H1 (cell line): ENCODE measurements at regions not wholly inside any gene's neighbourhood (a gene's known extent, or its start where the extent isn't known, plus 50 kb on each side); places are given as distances from the start of the nearest gene placed in this dataset.

Experiments
- CTCF ChIA-PET: fragments of 300-600 bp; sonication (Branson Sonifier 250); formaldehyde crosslinking; loops from one replicate; lab custom pipeline; 2021; ENCODE audit not compliant: partially characterized antibody; lab: Charles Lee
- POLR2A ChIA-PET: fragments of 300-600 bp; sonication (Branson Sonifier 250); formaldehyde crosslinking; loops from one replicate; lab custom pipeline; 2021; ENCODE audit warnings: inconsistent platforms; ENCODE audit not compliant: partially characterized antibody; lab: Charles Lee
- DNase-seq, 2 experiments: peaks; one replicate each; pipeline versions ENCODE4 v3.0.0 to v3.0.0-alpha.2; 2010 to 2022; ENCODE audit warnings: low spot score in 2 of 2, low read depth in 1 of 2, mixed read lengths in 1 of 2
- FAIRE-seq: peaks from 2 replicates; lab custom pipeline; 2011; peaks lifted over from hg19 to GRCh38; lab: Jason Lieb, UNC
- H2AFZ ChIP-seq: 2 replicates; pipeline ENCODE4 v1.8.1; 2012; ENCODE audit warnings: low read length, inconsistent platforms
- H2AK5ac ChIP-seq: 2 replicates; pipeline ENCODE4 v1.6.1; 2013; ENCODE audit warnings: low read depth, low read length
- H2BK120ac ChIP-seq: replicated peaks from 2 replicates; pipeline ENCODE3; 2013; ENCODE audit warnings: low read depth, low read length, inconsistent platforms
- H2BK12ac ChIP-seq: 2 replicates; pipeline ENCODE4 v1.6.1; 2013; ENCODE audit warnings: low read depth, low read length
- H2BK15ac ChIP-seq: 2 replicates; pipeline ENCODE4 v1.6.1; 2013; ENCODE audit warnings: low read length
- H2BK20ac ChIP-seq: 2 replicates; pipeline ENCODE4 v1.6.1; 2013; ENCODE audit warnings: low read length
- H2BK5ac ChIP-seq: 2 replicates; pipeline ENCODE4 v1.6.1; 2013; ENCODE audit warnings: low read depth, low read length
- H3K14ac ChIP-seq: 2 replicates; pipeline ENCODE4 v1.6.1; 2013; ENCODE audit warnings: inconsistent platforms; ENCODE audit not compliant: insufficient read length
- H3K18ac ChIP-seq: 2 replicates; pipeline ENCODE4 v1.6.1; 2013; ENCODE audit warnings: low read length; ENCODE audit errors: extremely low read depth
- H3K23ac ChIP-seq: 2 replicates; pipeline ENCODE4 v1.6.1; 2013; ENCODE audit warnings: inconsistent platforms; ENCODE audit not compliant: insufficient read length
- H3K23me2 ChIP-seq: 2 replicates; pipeline ENCODE4 v1.6.1; 2013; ENCODE audit warnings: low read depth, low read length
- H3K27ac ChIP-seq: 2 replicates; pipeline ENCODE4 v1.6.1; 2011; ENCODE audit warnings: low read depth, low read length, inconsistent platforms
- H3K27me3 ChIP-seq, 4 experiments: replicated peaks in 1 of 4; 1 replicate in 1 of 4; 2 replicates in 3 of 4; pipeline versions ENCODE4 v1.6.1 to v1.8.1; 2011 to 2013; ENCODE audit warnings: low read length in 3 of 4, mild to moderate bottlenecking in 3 of 4, inconsistent platforms in 2 of 4, mixed read lengths in 2 of 4, moderate library complexity in 1 of 4; ENCODE audit not compliant: control insufficient read depth in 3 of 4, insufficient read depth in 3 of 4; ENCODE audit errors: extremely low read depth in 1 of 4
- H3K36me3 ChIP-seq, 4 experiments: 2 replicates each; pipeline versions ENCODE4 v1.6.1 to v1.8.1; 2011 to 2013; ENCODE audit warnings: mild to moderate bottlenecking in 4 of 4, low read length in 3 of 4, moderate library complexity in 2 of 4, control low read depth in 1 of 4, inconsistent platforms in 1 of 4; ENCODE audit not compliant: insufficient read depth in 4 of 4, control insufficient read depth in 2 of 4
- H3K4ac ChIP-seq: replicated peaks from 2 replicates; pipeline ENCODE3; 2013; ENCODE audit warnings: low read length, low read depth, mixed read lengths, inconsistent platforms; ENCODE audit not compliant: insufficient read length
- H3K4me1 ChIP-seq, 4 experiments: replicated peaks in 1 of 4; 1 replicate in 1 of 4; 2 replicates in 3 of 4; pipeline versions ENCODE4 v1.6.1 to v1.8.1; 2011 to 2013; ENCODE audit warnings: low read length in 3 of 4, inconsistent platforms in 2 of 4, mixed read lengths in 1 of 4; ENCODE audit not compliant: insufficient read depth in 4 of 4, control insufficient read depth in 3 of 4
- H3K4me2 ChIP-seq, 2 experiments: 2 replicates each; pipeline versions ENCODE4 v1.6.1 to v1.8.1; 2011 to 2013; ENCODE audit warnings: low read depth in 2 of 2, low read length in 2 of 2, control low read depth in 1 of 2, inconsistent platforms in 1 of 2, mild to moderate bottlenecking in 1 of 2; ENCODE audit not compliant: insufficient read depth in 1 of 2
- H3K4me3 ChIP-seq, 4 experiments: fragments of 200-600, 300-600 bp in 1 of 4; sonication (generic), shearing (Covaris generic), sonication (Bioruptor Twin) in 1 of 4; 2 replicates each; pipeline versions ENCODE4 v1.5.1 to v1.8.1; 2011 to 2016; ENCODE audit warnings: low read length in 4 of 4, low read depth in 3 of 4, control low read depth in 2 of 4, inconsistent platforms in 2 of 4, mild to moderate bottlenecking in 2 of 4, mixed read lengths in 1 of 4, moderate library complexity in 1 of 4; ENCODE audit not compliant: insufficient read depth in 2 of 4; ENCODE audit errors: extremely low read depth in 1 of 4
- H3K56ac ChIP-seq: replicated peaks from 2 replicates; pipeline ENCODE3; 2013; ENCODE audit warnings: low read depth, mild to moderate bottlenecking, mixed read lengths, low read length, inconsistent platforms; ENCODE audit not compliant: insufficient read length
- H3K79me1 ChIP-seq: 2 replicates; pipeline ENCODE4 v1.6.1; 2013; ENCODE audit warnings: low read depth, low read length, control low read depth
- H3K79me2 ChIP-seq, 2 experiments: 2 replicates each; pipeline versions ENCODE4 v1.6.1 to v1.8.1; 2012 to 2013; ENCODE audit warnings: low read length in 2 of 2, mild to moderate bottlenecking in 2 of 2, inconsistent platforms in 1 of 2; ENCODE audit not compliant: insufficient read depth in 2 of 2, control insufficient read depth in 1 of 2
- H3K9ac ChIP-seq, 4 experiments: replicated peaks in 1 of 4; 1 replicate in 1 of 4; 2 replicates in 3 of 4; pipeline versions ENCODE4 v1.6.1 to v1.8.1; 2011 to 2013; ENCODE audit warnings: low read depth in 3 of 4, low read length in 3 of 4, control low read depth in 2 of 4, mild to moderate bottlenecking in 2 of 4, moderate library complexity in 2 of 4, inconsistent platforms in 1 of 4; ENCODE audit errors: extremely low read depth in 1 of 4
- H3K9me3 ChIP-seq, 2 experiments: 2 replicates each; pipeline versions ENCODE4 v1.6.1 to v1.8.1; 2012 to 2013; ENCODE audit warnings: mild to moderate bottlenecking in 2 of 2, moderate library complexity in 2 of 2, control low read depth in 1 of 2, inconsistent platforms in 1 of 2, low read depth in 1 of 2, low read length in 1 of 2, mixed read lengths in 1 of 2; ENCODE audit not compliant: insufficient read depth in 2 of 2
- H4K20me1 ChIP-seq, 2 experiments: replicated peaks in 1 of 2; 2 replicates each; pipeline versions ENCODE3 to v1.8.1; 2011 to 2013; ENCODE audit warnings: inconsistent platforms in 2 of 2, low read length in 2 of 2, mild to moderate bottlenecking in 1 of 2; ENCODE audit not compliant: insufficient read depth in 2 of 2, control insufficient read depth in 1 of 2
- H4K5ac ChIP-seq: 2 replicates; pipeline ENCODE4 v1.6.1; 2013; ENCODE audit warnings: low read length, low read depth, mixed read lengths, inconsistent platforms; ENCODE audit not compliant: insufficient read length
- H4K8ac ChIP-seq: 2 replicates; pipeline ENCODE4 v1.8.0; 2013; ENCODE audit warnings: mild to moderate bottlenecking, moderate library complexity, low read length, inconsistent platforms; ENCODE audit not compliant: insufficient read depth; ENCODE audit errors: extremely low read depth
- H4K91ac ChIP-seq: replicated peaks from 2 replicates; pipeline ENCODE3; 2013; ENCODE audit warnings: low read length, mixed read lengths, inconsistent platforms; ENCODE audit not compliant: insufficient read length
- CBX8 ChIP-seq: fragments of 300-800, 300-1000 bp; sonication (generic); IDR thresholded peaks from 2 replicates; pipeline ENCODE4 v1.7.1; 2016; ENCODE audit warnings: low read depth, low read length, borderline replicate concordance
- GTF2F1 ChIP-seq: IDR thresholded peaks from 2 replicates; pipeline ENCODE4 v1.6.1; 2012; ENCODE audit warnings: low read depth, low read length, improper control_type of control experiment, borderline replicate concordance
- POLR2A ChIP-seq, 2 experiments: IDR thresholded peaks; 1 replicate in 1 of 2; 2 replicates in 1 of 2; pipeline ENCODE4 v1.6.1; 2011; ENCODE audit warnings: low read depth in 2 of 2, low read length in 2 of 2, mild to moderate bottlenecking in 2 of 2; ENCODE audit errors: control extremely low read depth in 1 of 2
- RAD21 ChIP-seq, 2 experiments: IDR thresholded peaks in 1 of 2; conservative IDR thresholded peaks in 1 of 2; 2 replicates each; pipeline ENCODE4 v1.6.1; 2011; ENCODE audit warnings: low read depth in 2 of 2, low read length in 2 of 2, improper control_type of control experiment in 1 of 2, inconsistent platforms in 1 of 2, mild to moderate bottlenecking in 1 of 2, moderate library complexity in 1 of 2
- SIN3A ChIP-seq, 2 experiments: IDR thresholded peaks in 1 of 2; conservative IDR thresholded peaks in 1 of 2; 2 replicates each; pipeline ENCODE4 v1.6.1; 2011 to 2012; ENCODE audit warnings: low read length in 2 of 2, improper control_type of control experiment in 1 of 2, low read depth in 1 of 2, mild to moderate bottlenecking in 1 of 2
- SP4 ChIP-seq: IDR thresholded peaks from 2 replicates; pipeline ENCODE4 v1.6.1; 2012; ENCODE audit warnings: low read length, inconsistent platforms
- SRF ChIP-seq: IDR thresholded peaks from 2 replicates; pipeline ENCODE4 v1.6.1; 2011; ENCODE audit warnings: mild to moderate bottlenecking, low read depth, low read length, moderate library complexity
- TAF1 ChIP-seq: IDR thresholded peaks from 2 replicates; pipeline ENCODE4 v1.6.1; 2011; ENCODE audit warnings: mild to moderate bottlenecking, low read depth, low read length
- TEAD4 ChIP-seq: IDR thresholded peaks from 2 replicates; pipeline ENCODE4 v1.6.1; 2012; ENCODE audit warnings: low read depth, low read length, inconsistent platforms, mixed read lengths
- WGBS, 2 experiments: shearing (Covaris generic) in 1 of 2; methylation state at CpG; one replicate each; pipeline versions ENCODE4 v1.1.6 to v1.1.7; 2013 to 2015; ENCODE audit warnings: low lambda C conversion rate in 2 of 2, mixed read lengths in 2 of 2, inconsistent platforms in 1 of 2, low coverage in 1 of 2, missing lambda C conversion rate in 1 of 2; ENCODE audit not compliant: insufficient replicate concordance in 2 of 2, insufficient coverage in 1 of 2, insufficient read length in 1 of 2; ENCODE audit errors: extremely low coverage in 1 of 2, missing lambda C conversion rate in 1 of 2; 5-methylcytosine and 5-hydroxymethylcytosine counted together

- H3K14ac ChIP-seq = no peak overlapping the region
- H3K23me2 ChIP-seq = no peaks in the 10 kb centered on the region
- H3K27me3 ChIP-seq = no peaks in the 10 kb centered on the region
- H2BK15ac ChIP-seq = no peak overlapping the region
- H3K9me3 ChIP-seq = peaks cover under 1% of the 10 kb centered on the region in 2 experiments; a peak in 2 of 4 replicates
- no peak overlapping the region for H3K18ac ChIP-seq
- H3K4me2 ChIP-seq = no peak overlapping the region
- H3K27ac ChIP-seq = no peak overlapping the region
- H2AK5ac ChIP-seq = no peak overlapping the region
- FAIRE-seq = no peak
- no peak overlapping the region for H2BK12ac ChIP-seq
- no peak for DNase-seq
- H2BK120ac ChIP-seq = no peak overlapping the region
- H2AFZ ChIP-seq = no peak overlapping the region
- H3K56ac ChIP-seq = no peak overlapping the region
- H3K79me1 ChIP-seq = no peaks in the 10 kb centered on the region
- H3K79me2 ChIP-seq = no peaks in the 10 kb centered on the region
- no peak overlapping the region for H4K5ac ChIP-seq
- no peak overlapping the region for H4K8ac ChIP-seq
- H2BK20ac ChIP-seq = no peak overlapping the region
- ChIA-PET POLR2A (no interaction called here), CTCF (no interaction called here)
- no peaks in the 10 kb centered on the region for H3K36me3 ChIP-seq
- no peak overlapping the region for H3K9ac ChIP-seq
- no peak overlapping the region for H2BK5ac ChIP-seq
- no peak overlapping the region for H3K23ac ChIP-seq
- no peak overlapping the region for H3K4me3 ChIP-seq
- no peak overlapping the region for H4K91ac ChIP-seq
- H3K4me1 ChIP-seq = no peaks in the 10 kb centered on the region
- 93% methylated on average over 27 of the region's 27 CpGs; no CpG with 5 or more reads in 1 of the 2 experiments for WGBS, 2 experiments
- H3K4ac ChIP-seq = no peak overlapping the region
- H4K20me1 ChIP-seq = no peaks in the 10 kb centered on the region
- TF ChIP-seq TAF1 = no peak
- no peak for TF ChIP-seq SIN3A (conservative IDR thresholded peaks at IDR 0.05 in 1 of 2, IDR thresholded peaks at IDR 0.05 in 1 of 2; ENCODE audit: low read depth in 1 of 2, low read length in 2 of 2)
- no peak for TF ChIP-seq TEAD4
- TF ChIP-seq SRF = no peak
- TF ChIP-seq CBX8 = no peak
- TF ChIP-seq POLR2A (IDR thresholded peaks at IDR 0.05; ENCODE audit: control extremely low read depth in 1 of 2, low read depth in 2 of 2, low read length in 2 of 2) = no peak
- TF ChIP-seq GTF2F1 = no peak
- TF ChIP-seq RAD21 (IDR thresholded peaks at IDR 0.05 in 1 of 2, conservative IDR thresholded peaks at IDR 0.05 in 1 of 2; ENCODE audit: low read depth in 2 of 2, low read length in 2 of 2) = no peak
- no peak for TF ChIP-seq SP4
Observed at GRCh38 chr14:62056789-62057188, 294.6 kb downstream of the SNAPC1 start.
